ENCODE measurements at regions not wholly inside any gene's neighbourhood (a gene's known extent, or its start where the extent isn't known, plus 50 kb on each side); places are given as distances from the start of the nearest gene placed in this dataset.

DNA sequence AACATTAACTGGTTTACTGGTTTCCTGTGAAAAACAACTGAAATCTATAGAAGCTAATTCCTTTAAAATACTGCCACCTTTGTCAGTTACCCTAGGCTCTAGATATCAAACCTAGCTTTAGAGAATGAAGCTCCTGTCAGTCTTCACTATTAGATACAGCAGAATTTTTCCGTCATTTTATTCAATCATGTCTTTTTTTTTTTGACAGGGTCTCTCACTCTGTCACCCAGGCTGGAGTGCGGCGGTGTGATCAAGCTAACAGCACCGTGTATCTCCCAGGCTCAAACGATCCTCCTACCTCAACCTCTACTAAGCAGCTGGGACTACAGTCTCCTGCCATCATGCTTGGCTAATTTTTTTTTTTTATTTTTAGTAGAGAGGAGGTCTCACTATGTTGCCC is 415.2 kb upstream of the LRRTM4 start:
- ATAC-seq (no peak), DNase-seq (ENCODE audit: low spot score) (no peak), FAIRE-seq (no peak)
- Histone ChIP-seq H4K20me1 (ENCODE audit: insufficient read depth, low read length) (no peaks in the 10 kb centered on the region; the same call in 1 of the 2 replicates), H3K27ac (ENCODE audit: extremely low read length, insufficient read depth, low read length) (no peak overlapping the region), H3K36me3 (replicated peaks in 1 of 2; ENCODE audit: control insufficient read depth in 1 of 2, insufficient read depth in 2 of 2, low read length in 2 of 2) (no peaks in the 10 kb centered on the region), H3K4me3 (replicated peaks in 1 of 3; ENCODE audit: insufficient read depth in 1 of 3, low read depth in 2 of 3, low read length in 3 of 3) (no peak overlapping the region), H3K27me3 (ENCODE audit: control insufficient read depth in 1 of 2, insufficient read depth in 2 of 2, low read length in 2 of 2) (no peaks in the 10 kb centered on the region), H2AFZ (ENCODE audit: low read length) (no peak overlapping the region), H3K4me1 (ENCODE audit: insufficient read depth, low read length) (no peaks in the 10 kb centered on the region), H3K9ac (ENCODE audit: insufficient read depth, low read depth, low read length) (no peak overlapping the region), H3K9me3 (ENCODE audit: low read length) (no peaks in the 10 kb centered on the region), H3K79me2 (ENCODE audit: insufficient read depth, low read length) (no peaks in the 10 kb centered on the region), H3K4me2 (ENCODE audit: low read depth, low read length) (no peak overlapping the region)
- intact Hi-C loops (cut with micrococcal nuclease; ENCODE audit: unreplicated experiment) (no loop called here), in situ Hi-C loops (cut with HindIII; ENCODE audit: extremely low pct_ligation_motif_present, low pct_unique_long_range_greater_than_20kb) (no loop called here)
- CTCF ChIA-PET (ENCODE audit: low intra/inter-chr PET ratio, low total read pairs): no interaction called here
- POLR2A ChIA-PET: no interaction called here
- 97% methylated on average over 5 of the region's 5 CpGs for WGBS (ENCODE audit: low lambda C conversion rate)
- TF ChIP-seq ATRX (CRISPR knock-in tag; IDR thresholded peaks at IDR 0.05; ENCODE audit: borderline replicate concordance) (no peak), RBM39 (IDR thresholded peaks at IDR 0.05; ENCODE audit: low read depth, low read length, poor library complexity, severe bottlenecking) (no peak), TBL1XR1 (IDR thresholded peaks at IDR 0.05; ENCODE audit: borderline replicate concordance, low read length, partially characterized antibody) (no peak), PRMT3 (CRISPR knock-in tag; IDR thresholded peaks at IDR 0.05; ENCODE audit: borderline replicate concordance, low read depth) (no peak)
- BruUV-seq (replicated peaks): no TSS peak

DNA sequence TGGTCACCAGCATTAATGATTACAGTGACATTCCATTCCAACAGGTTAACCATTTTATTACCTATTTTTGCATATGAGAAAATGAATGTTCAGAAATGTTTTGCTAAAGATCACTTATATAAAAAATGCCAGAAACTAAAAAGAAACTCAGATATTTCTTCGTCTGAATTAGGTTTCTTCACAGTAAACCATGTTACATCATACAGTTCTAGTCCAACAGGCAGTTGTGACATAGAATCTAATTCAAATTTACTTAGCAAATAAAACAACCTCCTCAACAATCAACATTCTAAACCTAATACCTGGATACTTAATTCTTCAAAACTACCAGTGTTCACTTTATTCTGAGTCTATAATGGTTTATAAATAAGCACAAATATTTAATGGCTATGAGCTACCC is 416.3 kb upstream of the LRRTM4 start:
- ChIA-PET CTCF (ENCODE audit: low intra/inter-chr PET ratio, low total read pairs) (no interaction called here), POLR2A (no interaction called here)
- Histone ChIP-seq H3K4me1 (ENCODE audit: insufficient read depth, low read length) (no peaks in the 10 kb centered on the region), H4K20me1 (ENCODE audit: insufficient read depth, low read length) (no peaks in the 10 kb centered on the region; the same call in 1 of the 2 replicates), H2AFZ (ENCODE audit: low read length) (no peak overlapping the region), H3K4me2 (ENCODE audit: low read depth, low read length) (no peak overlapping the region), H3K9me3 (ENCODE audit: low read length) (no peaks in the 10 kb centered on the region), H3K4me3 (replicated peaks in 1 of 3; ENCODE audit: insufficient read depth in 1 of 3, low read depth in 2 of 3, low read length in 3 of 3) (no peak overlapping the region), H3K27me3 (ENCODE audit: control insufficient read depth in 1 of 2, insufficient read depth in 2 of 2, low read length in 2 of 2) (no peaks in the 10 kb centered on the region), H3K36me3 (replicated peaks in 1 of 2; ENCODE audit: control insufficient read depth in 1 of 2, insufficient read depth in 2 of 2, low read length in 2 of 2) (no peaks in the 10 kb centered on the region), H3K9ac (ENCODE audit: insufficient read depth, low read depth, low read length) (no peak overlapping the region), H3K79me2 (ENCODE audit: insufficient read depth, low read length) (no peaks in the 10 kb centered on the region), H3K27ac (ENCODE audit: extremely low read length, insufficient read depth, low read length) (no peak overlapping the region)
- WGBS (ENCODE audit: low lambda C conversion rate): 41% methylated on average over 1 of the region's 1 CpG
- BruUV-seq (replicated peaks): no TSS peak
- intact Hi-C loops (cut with micrococcal nuclease; ENCODE audit: unreplicated experiment) (no loop called here), in situ Hi-C loops (cut with HindIII; ENCODE audit: extremely low pct_ligation_motif_present, low pct_unique_long_range_greater_than_20kb) (no loop called here)
- DNase-seq (ENCODE audit: low spot score) (no peak), FAIRE-seq (no peak), ATAC-seq (no peak)
- TF ChIP-seq IKZF4 (CRISPR knock-in tag; IDR thresholded peaks at IDR 0.05; ENCODE audit: borderline replicate concordance, low read depth, not compliant biosample characterization) (no peak), ZNF883 (CRISPR knock-in tag; IDR thresholded peaks at IDR 0.05; ENCODE audit: not compliant biosample characterization) (no peak), ZNF839 (CRISPR knock-in tag; IDR thresholded peaks at IDR 0.05; ENCODE audit: borderline replicate concordance) (no peak), AGO1 (IDR thresholded peaks at IDR 0.05; ENCODE audit: low read depth, low read length, poor library complexity, severe bottlenecking) (no peak)
- TF ChIP-seq, protein P1, sequence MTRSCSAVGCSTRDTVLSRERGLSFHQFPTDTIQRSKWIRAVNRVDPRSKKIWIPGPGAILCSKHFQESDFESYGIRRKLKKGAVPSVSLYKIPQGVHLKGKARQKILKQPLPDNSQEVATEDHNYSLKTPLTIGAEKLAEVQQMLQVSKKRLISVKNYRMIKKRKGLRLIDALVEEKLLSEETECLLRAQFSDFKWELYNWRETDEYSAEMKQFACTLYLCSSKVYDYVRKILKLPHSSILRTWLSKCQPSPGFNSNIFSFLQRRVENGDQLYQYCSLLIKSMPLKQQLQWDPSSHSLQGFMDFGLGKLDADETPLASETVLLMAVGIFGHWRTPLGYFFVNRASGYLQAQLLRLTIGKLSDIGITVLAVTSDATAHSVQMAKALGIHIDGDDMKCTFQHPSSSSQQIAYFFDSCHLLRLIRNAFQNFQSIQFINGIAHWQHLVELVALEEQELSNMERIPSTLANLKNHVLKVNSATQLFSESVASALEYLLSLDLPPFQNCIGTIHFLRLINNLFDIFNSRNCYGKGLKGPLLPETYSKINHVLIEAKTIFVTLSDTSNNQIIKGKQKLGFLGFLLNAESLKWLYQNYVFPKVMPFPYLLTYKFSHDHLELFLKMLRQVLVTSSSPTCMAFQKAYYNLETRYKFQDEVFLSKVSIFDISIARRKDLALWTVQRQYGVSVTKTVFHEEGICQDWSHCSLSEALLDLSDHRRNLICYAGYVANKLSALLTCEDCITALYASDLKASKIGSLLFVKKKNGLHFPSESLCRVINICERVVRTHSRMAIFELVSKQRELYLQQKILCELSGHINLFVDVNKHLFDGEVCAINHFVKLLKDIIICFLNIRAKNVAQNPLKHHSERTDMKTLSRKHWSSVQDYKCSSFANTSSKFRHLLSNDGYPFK (CRISPR knock-in tag; IDR thresholded peaks at IDR 0.05; ENCODE audit: borderline replicate concordance): no peak
- TF ChIP-seq, protein P2, sequence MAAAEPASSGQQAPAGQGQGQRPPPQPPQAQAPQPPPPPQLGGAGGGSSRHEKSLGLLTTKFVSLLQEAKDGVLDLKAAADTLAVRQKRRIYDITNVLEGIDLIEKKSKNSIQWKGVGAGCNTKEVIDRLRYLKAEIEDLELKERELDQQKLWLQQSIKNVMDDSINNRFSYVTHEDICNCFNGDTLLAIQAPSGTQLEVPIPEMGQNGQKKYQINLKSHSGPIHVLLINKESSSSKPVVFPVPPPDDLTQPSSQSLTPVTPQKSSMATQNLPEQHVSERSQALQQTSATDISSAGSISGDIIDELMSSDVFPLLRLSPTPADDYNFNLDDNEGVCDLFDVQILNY (CRISPR knock-in tag; conservative IDR thresholded peaks at IDR 0.05): no peak
- TF ChIP-seq, protein P3, sequence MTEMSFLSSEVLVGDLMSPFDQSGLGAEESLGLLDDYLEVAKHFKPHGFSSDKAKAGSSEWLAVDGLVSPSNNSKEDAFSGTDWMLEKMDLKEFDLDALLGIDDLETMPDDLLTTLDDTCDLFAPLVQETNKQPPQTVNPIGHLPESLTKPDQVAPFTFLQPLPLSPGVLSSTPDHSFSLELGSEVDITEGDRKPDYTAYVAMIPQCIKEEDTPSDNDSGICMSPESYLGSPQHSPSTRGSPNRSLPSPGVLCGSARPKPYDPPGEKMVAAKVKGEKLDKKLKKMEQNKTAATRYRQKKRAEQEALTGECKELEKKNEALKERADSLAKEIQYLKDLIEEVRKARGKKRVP (CRISPR knock-in tag; IDR thresholded peaks at IDR 0.05): peak in 1 of 2 experiments; percentile 65; a peak in 2 of 4 replicates

All from HepG2 (cell line).